ENCODE measurements at regions not wholly inside any gene's neighbourhood (a gene's known extent, or its start where the extent isn't known, plus 50 kb on each side); places are given as distances from the start of the nearest gene placed in this dataset.
"Not testable (repeated sequence)": the region's sequence is repeated elsewhere in the genome, so short reads cannot be mapped to it uniquely, and the experiment has no call there.

- no peak for DNase-seq (ENCODE audit: low spot score)
Observed at GRCh38 chr4:4666693-4667621, 125.1 kb upstream of the STX18 start.

DNA sequence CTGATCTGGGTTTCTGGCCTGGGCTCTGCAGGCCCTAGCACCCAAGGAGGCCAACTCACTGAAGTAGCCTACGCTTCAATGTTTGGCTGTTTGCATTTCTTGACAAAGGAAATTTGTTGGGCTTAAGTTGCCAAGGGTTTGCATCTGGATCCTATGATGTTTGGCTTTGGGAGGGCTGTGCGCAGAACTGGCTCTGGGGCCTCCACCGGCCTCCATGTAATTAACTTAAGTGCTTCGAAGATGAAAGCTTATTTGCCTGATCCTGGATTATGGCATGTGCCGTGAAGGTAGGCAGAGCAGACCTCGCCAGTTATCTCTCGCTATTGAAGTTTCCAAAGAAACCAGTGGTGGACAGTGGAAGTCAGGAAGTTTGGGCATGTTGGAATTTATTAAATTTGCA lies 124.3 kb upstream of the STX18 start:
- no peak for DNase-seq (ENCODE audit: low spot score)

DNA sequence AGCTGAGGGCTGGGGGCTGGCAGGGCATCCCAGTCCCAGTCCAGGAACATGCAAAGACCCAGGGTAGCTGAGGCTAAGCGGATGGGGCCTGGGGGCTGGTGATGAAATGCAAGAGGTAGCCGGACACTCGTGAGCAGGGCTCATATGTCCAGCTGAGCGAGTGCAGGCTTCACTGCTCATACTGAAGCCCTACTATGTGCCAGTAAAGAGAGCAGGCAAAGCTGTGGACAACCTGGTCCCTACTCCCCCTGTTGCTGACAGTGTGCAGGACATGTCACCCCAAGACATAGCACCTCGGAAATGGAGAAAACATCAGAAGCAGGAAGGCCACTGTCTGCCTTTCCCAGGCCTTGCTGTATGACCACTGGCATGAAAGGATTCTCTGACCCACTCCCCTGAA lies 122.4 kb upstream of the STX18 start:
- no peak for DNase-seq (ENCODE audit: low spot score)

DNA sequence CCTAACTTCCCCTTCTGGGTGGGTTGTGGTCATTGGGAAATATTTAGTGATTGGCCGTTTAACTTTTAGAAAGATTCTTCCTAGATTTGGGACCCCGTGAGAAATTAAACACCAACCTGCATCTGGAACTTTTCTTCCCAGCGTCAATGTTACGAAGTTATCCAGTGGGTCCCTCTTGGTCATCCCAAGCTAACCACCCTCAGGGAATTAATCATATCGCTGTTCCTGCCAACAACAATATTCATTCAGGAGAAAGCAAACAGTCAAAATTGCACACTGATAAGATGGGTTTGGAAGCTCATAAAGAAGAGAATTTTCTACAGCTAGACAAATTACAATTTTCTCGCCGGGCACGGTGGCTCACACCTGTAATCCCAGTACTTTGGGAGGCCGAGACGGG lies 121.2 kb upstream of the STX18 start:
- no peak for DNase-seq (ENCODE audit: low spot score)

DNA sequence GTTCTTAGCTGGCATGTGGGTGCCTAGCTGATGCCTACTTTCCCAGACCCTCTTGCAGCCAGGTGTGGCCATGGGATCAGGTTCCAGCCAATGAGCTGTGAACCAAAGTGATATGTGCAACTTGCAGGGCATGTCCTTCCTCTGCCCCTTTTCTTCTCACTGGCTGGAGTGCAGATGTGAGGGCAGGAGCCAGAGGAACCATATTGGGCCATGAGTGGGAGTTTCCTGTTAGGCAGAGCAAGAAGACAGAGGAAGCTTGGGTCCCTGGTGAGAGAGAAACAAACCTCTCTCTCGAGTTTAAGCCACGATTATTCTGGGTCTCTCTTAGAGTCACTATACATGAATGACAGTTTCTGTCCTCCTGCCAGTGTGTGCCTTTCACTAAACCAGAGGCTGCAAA lies 120.4 kb upstream of the STX18 start:
- no peak for DNase-seq (ENCODE audit: low spot score)

DNA sequence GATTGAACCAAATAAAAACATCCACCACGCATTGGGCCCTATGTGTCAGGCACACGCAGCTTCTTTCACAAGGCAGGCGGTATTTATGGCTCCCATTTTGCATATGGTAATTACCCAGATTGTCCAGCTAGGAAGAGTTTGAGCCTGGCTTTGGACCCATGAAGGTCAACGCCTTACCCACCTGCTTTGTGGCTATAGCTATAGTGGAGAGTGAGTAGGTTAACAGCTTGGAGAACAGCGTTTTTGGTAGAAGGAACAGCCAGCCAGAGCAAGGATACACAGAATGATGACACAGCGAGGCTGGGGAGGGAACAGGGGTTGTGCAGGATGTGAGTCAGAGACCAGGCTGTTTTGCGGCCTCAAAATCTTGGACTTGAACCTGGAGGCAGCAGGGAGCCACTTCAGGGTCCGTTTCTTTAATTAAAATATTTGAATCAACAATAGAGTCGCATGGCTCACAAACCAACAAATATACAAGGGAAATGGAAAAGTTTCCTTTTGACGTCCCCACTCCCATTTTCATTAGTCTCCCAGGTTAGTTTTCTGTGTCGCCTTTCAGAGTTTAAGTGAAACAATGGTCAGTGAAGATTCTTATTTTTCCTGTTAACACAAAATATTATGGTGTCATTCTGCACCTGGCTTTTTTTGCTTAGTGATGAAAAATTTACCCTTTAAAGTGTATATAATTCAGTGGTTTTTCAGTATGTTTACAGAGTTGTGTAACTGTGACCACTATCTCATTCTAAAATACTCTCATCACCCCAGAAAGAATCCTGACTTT lies 118.2 kb upstream of the STX18 start:
- no peak for DNase-seq (ENCODE audit: low spot score)

DNA sequence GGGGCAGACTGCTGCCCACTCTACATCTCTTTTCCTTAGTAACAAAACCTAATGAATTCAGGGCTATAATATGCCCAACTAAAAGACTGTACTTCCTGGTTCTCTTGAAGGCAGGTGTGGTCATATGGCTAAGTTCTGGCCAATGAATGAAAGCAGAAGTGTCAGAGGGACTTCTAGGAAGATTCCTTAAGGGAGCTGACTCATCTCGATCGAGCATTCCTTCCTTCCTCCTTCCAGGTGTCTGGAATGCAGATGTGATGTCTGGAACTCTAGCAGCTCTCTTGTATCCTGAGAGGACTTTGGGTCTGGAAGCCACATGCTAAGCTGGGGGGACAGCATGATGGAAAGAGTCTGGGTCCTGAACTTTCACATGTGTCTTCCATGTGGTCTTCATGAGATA lies 116.2 kb upstream of the STX18 start:
- DNase-seq (ENCODE audit: low spot score): no peak

DNA sequence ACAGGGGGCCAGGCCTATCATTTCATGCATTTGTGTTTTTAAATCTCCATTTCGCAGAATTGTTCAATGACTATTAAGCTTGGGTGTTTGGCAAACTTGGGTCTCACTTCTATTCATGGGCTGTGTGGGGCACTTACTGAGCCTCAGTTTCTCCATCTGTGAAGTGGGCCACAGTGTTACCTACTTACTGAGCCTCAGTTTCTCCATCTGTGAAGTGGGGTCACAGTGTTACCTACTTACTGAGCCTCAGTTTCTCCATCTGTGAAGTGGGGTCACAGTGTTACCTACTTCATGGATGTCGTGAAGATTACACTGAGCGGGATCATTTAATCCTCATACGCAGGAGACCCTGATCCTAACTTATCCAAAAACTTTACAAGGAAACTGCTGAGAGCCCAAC lies 115.1 kb upstream of the STX18 start:
- DNase-seq (ENCODE audit: low spot score): no peak

- DNase-seq (ENCODE audit: low spot score): no peak
Observed at GRCh38 chr4:4655901-4656300, 114.1 kb upstream of the STX18 start.

GRCh38 chr4:4655011-4655410 lies 113.2 kb upstream of the STX18 start:
- DNase-seq (ENCODE audit: low spot score): no peak

DNA sequence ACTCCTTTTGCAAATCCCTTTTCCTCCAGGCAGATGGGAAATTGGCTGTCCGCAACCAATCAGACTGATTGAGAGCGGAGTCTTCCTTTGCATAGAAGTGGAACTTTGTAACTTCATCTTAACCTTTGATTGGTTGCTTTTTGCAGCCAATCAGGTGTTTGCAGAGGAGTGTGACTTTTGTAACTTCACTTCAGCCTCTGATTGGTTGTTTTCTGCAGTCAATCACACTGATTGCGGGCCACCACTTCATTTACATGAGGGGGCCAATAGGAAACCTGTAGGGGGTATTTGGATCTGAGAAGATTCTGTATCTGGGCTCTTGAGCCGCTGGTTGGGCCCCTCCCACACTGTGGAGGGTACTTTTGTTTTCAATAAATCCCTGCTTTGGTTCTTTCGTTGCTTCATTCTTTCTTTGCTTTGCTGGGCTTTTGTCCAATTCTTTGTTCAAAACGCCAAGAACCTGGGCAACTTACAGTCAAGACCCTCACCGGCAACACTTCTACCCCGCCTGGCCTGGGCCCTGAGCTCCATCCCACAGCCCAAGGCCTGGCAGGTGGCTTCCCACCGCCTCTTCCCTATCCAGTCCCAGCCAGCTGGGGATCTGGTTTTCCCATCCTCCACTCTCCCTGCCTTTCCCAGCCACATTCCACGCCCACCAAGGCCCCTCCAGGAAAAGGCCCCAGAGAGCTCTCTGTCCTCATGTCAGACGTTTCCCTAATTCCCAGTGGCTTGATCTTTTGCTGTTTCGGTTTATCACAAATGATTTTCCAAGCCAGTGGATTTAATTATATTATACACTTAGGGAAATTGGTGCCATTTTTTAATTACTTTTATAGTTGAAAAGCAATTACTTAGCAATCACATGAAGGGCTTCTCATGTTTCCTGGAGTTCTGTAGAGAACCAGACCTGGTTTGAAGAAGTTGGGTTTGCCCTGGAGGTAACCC lies 110.2 kb upstream of the STX18 start:
- DNase-seq (ENCODE audit: low spot score): no peak

GRCh38 chr4:4647041-4647440 lies 105.2 kb upstream of the STX18 start:
- DNase-seq (ENCODE audit: low spot score): no peak

GRCh38 chr4:4645743-4646142 lies 103.9 kb upstream of the STX18 start:
- DNase-seq (ENCODE audit: low spot score): no peak

- DNase-seq (ENCODE audit: low spot score): not testable (repeated sequence)
Observed at GRCh38 chr4:4644277-4644676, 102.4 kb upstream of the STX18 start.

- not testable (repeated sequence) for DNase-seq (ENCODE audit: low spot score)
Observed at GRCh38 chr4:4643743-4644142, 101.9 kb upstream of the STX18 start.

GRCh38 chr4:4643306-4643705 lies 101.5 kb upstream of the STX18 start:
- no peak for DNase-seq (ENCODE audit: low spot score)

DNA sequence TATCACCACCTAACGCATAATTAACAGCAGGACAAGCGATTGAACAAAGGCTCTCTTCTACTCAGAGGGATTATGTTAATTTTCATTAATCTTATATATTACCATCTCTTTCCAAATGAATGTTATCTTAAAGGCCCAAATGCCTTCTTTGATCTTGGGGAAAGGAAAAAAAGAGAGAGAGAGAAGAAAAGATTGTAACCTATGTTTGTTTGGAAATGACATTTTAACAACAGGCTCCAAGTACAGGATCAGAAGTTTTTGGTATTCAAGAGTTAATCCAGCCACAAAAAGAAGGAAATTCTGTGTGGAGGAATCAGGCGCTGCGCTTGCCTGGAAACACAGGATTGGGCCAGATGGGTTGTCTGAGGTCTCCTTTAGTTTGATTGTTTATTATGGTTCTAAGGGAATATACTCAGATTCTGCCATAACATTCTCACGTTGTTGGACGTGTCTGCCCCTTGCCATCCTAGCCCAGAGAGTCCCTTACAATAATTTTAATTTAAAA lies 100.7 kb upstream of the STX18 start:
- DNase-seq (ENCODE audit: low spot score): no peak

GRCh38 chr4:4641661-4642495 lies 100.0 kb upstream of the STX18 start:
- no peak for DNase-seq (ENCODE audit: low spot score)

- DNase-seq (ENCODE audit: low spot score): no peak
Observed at GRCh38 chr4:4641254-4641653, 99.4 kb upstream of the STX18 start.

DNA sequence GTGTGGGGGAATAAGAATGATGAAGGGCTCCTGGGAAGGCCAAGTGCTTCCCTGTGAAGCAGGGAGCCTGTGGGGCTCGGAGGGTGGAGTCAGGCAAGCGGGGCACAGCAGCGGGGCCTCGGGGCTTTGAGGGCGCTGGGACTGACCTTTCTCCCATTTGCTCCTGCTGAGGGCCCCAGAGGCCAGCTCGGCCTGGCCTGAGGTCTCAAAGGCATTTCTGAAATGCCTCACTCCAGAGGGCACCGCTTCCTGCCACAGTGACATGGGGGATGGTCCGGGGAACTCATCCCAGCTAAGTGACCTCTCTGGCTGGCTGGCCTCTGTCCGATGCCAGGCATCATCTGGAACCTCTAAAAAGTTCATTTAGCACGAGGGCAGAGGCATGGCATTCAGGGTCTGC lies 98.8 kb upstream of the STX18 start:
- DNase-seq (ENCODE audit: low spot score): no peak

- no peak for DNase-seq (ENCODE audit: low spot score)
Observed at GRCh38 chr4:4639370-4639769, 97.5 kb upstream of the STX18 start.
